ENCODE measurements at regions not wholly inside any gene's neighbourhood (a gene's known extent, or its start where the extent isn't known, plus 50 kb on each side); places are given as distances from the start of the nearest gene placed in this dataset.

DNA sequence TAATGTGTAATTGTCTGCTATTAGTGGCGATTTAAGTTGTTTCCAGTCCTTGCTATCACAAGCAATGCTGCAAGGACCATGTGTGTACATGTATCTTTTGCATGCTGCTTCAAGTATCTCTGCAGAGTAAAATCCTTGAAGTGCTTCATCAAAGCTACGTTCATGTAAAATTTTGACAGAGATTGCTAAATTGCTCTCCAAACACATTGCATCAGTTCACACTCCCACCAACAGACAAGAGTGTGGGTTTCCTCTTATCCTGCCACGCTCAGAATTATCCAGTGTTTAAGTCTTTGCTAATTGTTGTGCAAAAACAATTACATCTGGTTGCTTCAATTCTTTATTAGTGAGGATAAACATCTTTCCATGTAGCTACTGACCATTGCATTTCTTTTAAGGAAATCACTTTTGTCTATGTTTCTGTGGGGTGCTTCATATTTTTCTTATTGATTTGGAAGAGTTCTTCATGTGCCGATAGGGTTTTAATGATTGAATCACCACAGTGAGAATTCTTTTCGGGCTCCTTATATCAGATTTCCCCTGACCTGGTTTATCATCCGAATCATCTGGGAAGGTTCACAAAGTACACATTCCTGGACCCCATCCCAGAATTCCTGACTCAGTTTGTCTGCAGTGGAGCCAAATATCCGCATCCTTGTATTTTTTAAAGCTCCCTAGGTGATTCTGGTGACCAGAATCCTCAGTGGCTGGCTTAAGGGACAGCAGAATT, 56.3 kb upstream of the GALNT2 start:
- H3K4me2 ChIP-seq (ENCODE audit: low read length), result no peak overlapping the region
- H3K27ac ChIP-seq, result no peak overlapping the region
- H3K4me3 ChIP-seq (ENCODE audit: low read depth, low read length), result no peak overlapping the region
- no peaks in the 10 kb centered on the region for H3K27me3 ChIP-seq (ENCODE audit: control insufficient read depth, insufficient read depth, low read length)
- no peak overlapping the region for H3K9ac ChIP-seq
- H3K36me3 ChIP-seq (ENCODE audit: control insufficient read depth, insufficient read depth, low read length), result no peaks in the 10 kb centered on the region
- no peak overlapping the region for H2AFZ ChIP-seq
- TF ChIP-seq, protein P1, sequence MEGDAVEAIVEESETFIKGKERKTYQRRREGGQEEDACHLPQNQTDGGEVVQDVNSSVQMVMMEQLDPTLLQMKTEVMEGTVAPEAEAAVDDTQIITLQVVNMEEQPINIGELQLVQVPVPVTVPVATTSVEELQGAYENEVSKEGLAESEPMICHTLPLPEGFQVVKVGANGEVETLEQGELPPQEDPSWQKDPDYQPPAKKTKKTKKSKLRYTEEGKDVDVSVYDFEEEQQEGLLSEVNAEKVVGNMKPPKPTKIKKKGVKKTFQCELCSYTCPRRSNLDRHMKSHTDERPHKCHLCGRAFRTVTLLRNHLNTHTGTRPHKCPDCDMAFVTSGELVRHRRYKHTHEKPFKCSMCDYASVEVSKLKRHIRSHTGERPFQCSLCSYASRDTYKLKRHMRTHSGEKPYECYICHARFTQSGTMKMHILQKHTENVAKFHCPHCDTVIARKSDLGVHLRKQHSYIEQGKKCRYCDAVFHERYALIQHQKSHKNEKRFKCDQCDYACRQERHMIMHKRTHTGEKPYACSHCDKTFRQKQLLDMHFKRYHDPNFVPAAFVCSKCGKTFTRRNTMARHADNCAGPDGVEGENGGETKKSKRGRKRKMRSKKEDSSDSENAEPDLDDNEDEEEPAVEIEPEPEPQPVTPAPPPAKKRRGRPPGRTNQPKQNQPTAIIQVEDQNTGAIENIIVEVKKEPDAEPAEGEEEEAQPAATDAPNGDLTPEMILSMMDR (IDR thresholded peaks at IDR 0.05), result no peak
- H3K9me3 ChIP-seq (ENCODE audit: control insufficient read depth, low read length), result no peaks in the 10 kb centered on the region
- H3K79me2 ChIP-seq, result no peaks in the 10 kb centered on the region
- no peaks in the 10 kb centered on the region for H3K4me1 ChIP-seq

DNA sequence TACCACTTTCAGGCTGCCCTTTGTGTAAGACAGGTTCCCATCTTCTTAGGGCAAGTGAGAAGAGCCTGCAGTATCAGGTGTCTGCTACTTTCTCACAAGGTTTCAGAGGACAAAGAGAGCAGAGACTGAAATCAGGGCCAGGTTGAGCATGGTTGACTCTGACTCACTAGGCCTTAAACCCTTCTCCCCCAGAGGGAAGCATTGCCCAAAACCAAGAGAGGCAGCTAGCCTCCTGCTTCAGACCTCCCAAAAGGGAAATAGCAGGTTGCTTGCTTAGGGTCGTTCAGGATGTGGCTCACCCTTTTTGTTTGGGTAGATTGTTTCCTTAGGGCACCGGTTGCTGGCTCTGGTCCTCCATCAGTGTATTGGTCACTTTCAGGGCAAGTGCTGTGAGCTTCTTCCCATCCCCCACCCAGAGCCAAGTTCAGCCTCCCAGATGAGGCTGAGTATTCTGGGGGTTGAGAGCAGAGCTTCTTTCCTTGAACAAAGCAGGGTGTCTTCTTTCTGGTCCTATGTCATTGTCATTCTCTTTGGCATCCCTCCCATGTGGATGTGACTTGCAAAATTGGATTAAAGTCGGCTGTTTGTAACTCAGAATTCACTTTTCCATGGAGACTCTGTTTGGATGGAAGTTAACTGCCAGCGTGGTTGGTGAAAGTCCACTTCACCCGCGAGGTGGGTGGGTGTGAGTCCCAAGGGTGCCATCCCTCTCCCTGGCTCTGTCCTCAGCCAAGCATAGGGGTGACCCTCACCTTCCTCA, 55.5 kb upstream of the GALNT2 start:
- H3K9me3 ChIP-seq (ENCODE audit: control insufficient read depth, low read length), result no peaks in the 10 kb centered on the region
- H3K36me3 ChIP-seq (ENCODE audit: control insufficient read depth, insufficient read depth, low read length), result no peaks in the 10 kb centered on the region
- no peak overlapping the region for H3K4me2 ChIP-seq (ENCODE audit: low read length)
- no peaks in the 10 kb centered on the region for H3K79me2 ChIP-seq
- TF ChIP-seq, protein P1 (IDR thresholded peaks at IDR 0.05), result no peak
- H3K4me3 ChIP-seq (ENCODE audit: low read depth, low read length), result no peak overlapping the region
- H3K27me3 ChIP-seq (ENCODE audit: control insufficient read depth, insufficient read depth, low read length), result no peaks in the 10 kb centered on the region
- H3K27ac ChIP-seq, result no peak overlapping the region
- no peaks in the 10 kb centered on the region for H3K4me1 ChIP-seq
- H3K9ac ChIP-seq, result no peak overlapping the region
- no peak overlapping the region for H2AFZ ChIP-seq

DNA sequence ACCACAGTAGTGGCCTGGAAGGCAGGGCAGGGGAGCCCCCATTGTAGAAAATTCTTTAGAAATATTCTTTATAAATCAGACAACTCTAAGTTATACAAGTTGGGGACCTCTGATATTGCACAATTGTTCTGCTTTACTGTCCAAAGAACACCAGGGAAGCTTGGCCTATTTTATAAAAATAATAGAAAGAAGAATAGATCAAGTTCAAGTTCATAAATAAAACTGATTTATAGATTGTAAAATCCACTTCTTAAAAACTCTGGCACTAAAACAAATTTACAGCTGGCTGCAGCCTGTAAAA, 55.0 kb upstream of the GALNT2 start:
- H3K36me3 ChIP-seq (ENCODE audit: control insufficient read depth, insufficient read depth, low read length), result no peaks in the 10 kb centered on the region
- H3K79me2 ChIP-seq, result no peaks in the 10 kb centered on the region
- no peak overlapping the region for H3K9ac ChIP-seq
- no peaks in the 10 kb centered on the region for H3K4me1 ChIP-seq
- H2AFZ ChIP-seq, result no peak overlapping the region
- TF ChIP-seq, protein P1 (IDR thresholded peaks at IDR 0.05), result no peak
- no peaks in the 10 kb centered on the region for H3K27me3 ChIP-seq (ENCODE audit: control insufficient read depth, insufficient read depth, low read length)
- H3K27ac ChIP-seq, result no peak overlapping the region
- no peaks in the 10 kb centered on the region for H3K9me3 ChIP-seq (ENCODE audit: control insufficient read depth, low read length)
- H3K4me2 ChIP-seq (ENCODE audit: low read length), result no peak overlapping the region
- H3K4me3 ChIP-seq (ENCODE audit: low read depth, low read length), result no peak overlapping the region

DNA sequence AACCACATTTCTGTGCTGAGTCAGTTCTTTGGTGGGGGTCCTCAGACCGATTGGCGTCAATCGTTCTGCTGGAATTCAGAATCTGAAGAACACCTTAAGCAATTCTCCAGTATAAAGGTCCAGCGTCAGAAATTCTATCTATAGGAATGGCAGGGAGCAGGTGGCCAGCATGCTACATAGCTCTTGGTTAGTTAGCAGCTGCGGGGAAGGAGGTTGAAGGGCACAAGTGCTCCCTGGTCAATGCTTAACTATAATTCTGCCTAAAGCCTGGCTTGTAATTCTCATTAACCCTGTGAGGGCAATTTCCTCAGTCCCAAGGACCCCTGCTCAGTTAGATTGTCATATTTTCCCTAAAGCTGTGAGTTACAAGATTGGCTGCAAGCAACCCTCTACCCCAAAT, 54.3 kb upstream of the GALNT2 start:
- Histone ChIP-seq H3K4me1 (no peaks in the 10 kb centered on the region), H2AFZ (no peak overlapping the region), H3K4me2 (ENCODE audit: low read length) (no peak overlapping the region), H3K36me3 (ENCODE audit: control insufficient read depth, insufficient read depth, low read length) (no peaks in the 10 kb centered on the region), H3K79me2 (no peaks in the 10 kb centered on the region), H3K4me3 (ENCODE audit: low read depth, low read length) (no peak overlapping the region), H3K9me3 (ENCODE audit: control insufficient read depth, low read length) (no peaks in the 10 kb centered on the region), H3K27ac (no peak overlapping the region), H3K27me3 (ENCODE audit: control insufficient read depth, insufficient read depth, low read length) (no peaks in the 10 kb centered on the region), H3K9ac (no peak overlapping the region)
- TF ChIP-seq, protein P1 (IDR thresholded peaks at IDR 0.05), result no peak

DNA sequence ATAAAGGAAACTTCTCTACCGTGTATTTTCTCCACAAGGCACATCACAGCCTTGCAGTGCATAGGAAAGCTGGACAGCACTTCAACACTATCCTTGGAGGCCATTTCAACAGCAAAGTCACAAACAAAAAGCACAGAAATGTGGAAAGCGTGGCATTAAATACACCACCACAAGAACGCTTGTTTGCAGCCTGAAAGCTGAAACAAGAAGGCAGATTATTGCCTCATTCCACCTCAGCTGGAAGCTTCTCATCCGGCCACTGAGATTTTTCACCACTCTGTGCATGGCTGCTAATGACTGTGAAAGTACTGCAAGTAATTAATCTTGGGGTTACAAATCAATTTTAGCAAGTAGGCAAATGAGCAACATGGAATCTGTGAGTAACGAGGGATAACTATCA, 50.9 kb upstream of the GALNT2 start:
- no peaks in the 10 kb centered on the region for H3K27me3 ChIP-seq (ENCODE audit: control insufficient read depth, insufficient read depth, low read length)
- no peak overlapping the region for H3K27ac ChIP-seq
- no peak overlapping the region for H3K9ac ChIP-seq
- no peak overlapping the region for H2AFZ ChIP-seq
- H3K4me1 ChIP-seq, result no peaks in the 10 kb centered on the region
- H3K9me3 ChIP-seq (ENCODE audit: control insufficient read depth, low read length), result no peaks in the 10 kb centered on the region
- no peak overlapping the region for H3K4me3 ChIP-seq (ENCODE audit: low read depth, low read length)
- H3K36me3 ChIP-seq (ENCODE audit: control insufficient read depth, insufficient read depth, low read length), result no peaks in the 10 kb centered on the region
- TF ChIP-seq, protein P1 (IDR thresholded peaks at IDR 0.05), result no peak
- no peaks in the 10 kb centered on the region for H3K79me2 ChIP-seq
- H3K4me2 ChIP-seq (ENCODE audit: low read length), result no peak overlapping the region

Measured in parathyroid adenoma (tissue), 2 donors.